IMR-90 (cell line): ENCODE measurements at regions not wholly inside any gene's neighbourhood (a gene's known extent, or its start where the extent isn't known, plus 50 kb on each side); places are given as distances from the start of the nearest gene placed in this dataset.

Experiments
- ATAC-seq: fragments of 200-7000 bp; cut with Tn5 transposase; 2 replicates; pipeline ENCODE4 v1.9.1; 2020; ENCODE audit warnings: low read depth, mild to moderate bottlenecking, moderate library complexity
- BruUV-seq: library from RNA; stranded (reverse); fragments of 400-500 nt; replicated peaks from 2 replicates; lab custom pipeline; 2021; lab: Mats Ljungman, UMichigan
- CTCF ChIA-PET: fragments of 300-600 bp; formaldehyde crosslinking; extraction: SDS; loops from one replicate; lab custom pipeline; 2021; ENCODE audit warnings: antibody characterized with exemption; lab: Yijun Ruan, JAX
- POLR2A ChIA-PET: fragments of 300-600 bp; sonication (Branson Sonifier 250); formaldehyde crosslinking; loops from one replicate; lab custom pipeline; 2022; ENCODE audit warnings: antibody characterized with exemption; ENCODE audit not compliant: unreplicated experiment; lab: Charles Lee
- DNase-seq: peaks from one replicate; pipeline ENCODE4 v3.0.0; 2013
- H2AFZ ChIP-seq: replicated peaks from 2 replicates; pipeline ENCODE3; 2013; ENCODE audit warnings: low read length, mild to moderate bottlenecking; ENCODE audit not compliant: poor library complexity
- H2AK5ac ChIP-seq: 2 replicates; pipeline ENCODE4 v1.6.1; 2013; ENCODE audit warnings: low read depth, low read length, inconsistent platforms
- H2AK9ac ChIP-seq: replicated peaks from 2 replicates; pipeline ENCODE3; 2013; ENCODE audit warnings: mild to moderate bottlenecking, low read depth, low read length, moderate library complexity; ENCODE audit not compliant: poor library complexity
- H2BK120ac ChIP-seq: 2 replicates; pipeline ENCODE4 v1.6.1; 2013; ENCODE audit warnings: low read depth, low read length, inconsistent platforms
- H2BK15ac ChIP-seq: 3 replicates; pipeline ENCODE4 v1.6.1; 2013; ENCODE audit warnings: low read depth, low read length, inconsistent platforms
- H2BK20ac ChIP-seq: 2 replicates; pipeline ENCODE4 v1.6.1; 2013; ENCODE audit warnings: low read depth, mild to moderate bottlenecking, inconsistent platforms, low read length, moderate library complexity
- H2BK5ac ChIP-seq: 2 replicates; pipeline ENCODE4 v1.6.1; 2013; ENCODE audit warnings: mild to moderate bottlenecking, low read depth, low read length, inconsistent platforms; ENCODE audit not compliant: poor library complexity, severe bottlenecking
- H3K14ac ChIP-seq: replicated peaks from 2 replicates; pipeline ENCODE4 v1.6.1; 2013; ENCODE audit warnings: low read depth, low read length, inconsistent platforms
- H3K18ac ChIP-seq: 2 replicates; pipeline ENCODE4 v1.6.1; 2013; ENCODE audit warnings: low read depth, low read length, control low read depth
- H3K23ac ChIP-seq: 2 replicates; pipeline ENCODE4 v1.6.1; 2013; ENCODE audit warnings: low read depth, low read length, inconsistent platforms
- H3K27ac ChIP-seq: 2 replicates; pipeline ENCODE4 v1.5.1; 2013; ENCODE audit warnings: mild to moderate bottlenecking, control low read depth, low read length; ENCODE audit not compliant: insufficient read depth
- H3K27me3 ChIP-seq: 2 replicates; pipeline ENCODE4 v1.6.1; 2013; ENCODE audit warnings: low read length; ENCODE audit not compliant: control insufficient read depth, insufficient read depth
- H3K36me3 ChIP-seq: 2 replicates; pipeline ENCODE4 v1.6.1; 2013; ENCODE audit warnings: low read length, mixed read lengths; ENCODE audit not compliant: control insufficient read depth, insufficient read depth
- H3K4ac ChIP-seq: 2 replicates; pipeline ENCODE4 v1.6.1; 2013; ENCODE audit warnings: low read depth, low read length, inconsistent platforms
- H3K4me1 ChIP-seq: 2 replicates; pipeline ENCODE4 v1.6.1; 2013; ENCODE audit warnings: low read length, mixed read lengths; ENCODE audit not compliant: control insufficient read depth, insufficient read depth
- H3K4me2 ChIP-seq: 2 replicates; pipeline ENCODE4 v1.6.1; 2013; ENCODE audit warnings: low read depth, mild to moderate bottlenecking, control low read depth, low read length, moderate library complexity
- H3K4me3 ChIP-seq: 2 replicates; pipeline ENCODE4 v1.5.1; 2013; ENCODE audit warnings: low read depth, mild to moderate bottlenecking, control low read depth, low read length, moderate library complexity; ENCODE audit not compliant: insufficient read depth
- H3K56ac ChIP-seq: 2 replicates; pipeline ENCODE4 v1.6.1; 2013; ENCODE audit warnings: low read length, inconsistent platforms; ENCODE audit not compliant: insufficient read depth; ENCODE audit errors: extremely low read depth
- H3K79me1 ChIP-seq, 2 experiments: 2 replicates each; pipeline ENCODE4 v1.6.1; 2013; ENCODE audit warnings: low read length in 2 of 2, inconsistent platforms in 1 of 2, low read depth in 1 of 2
- H3K9ac ChIP-seq: 2 replicates; pipeline ENCODE4 v1.6.1; 2013; ENCODE audit warnings: low read depth, low read length, control low read depth
- H3K9me1 ChIP-seq: 2 replicates; pipeline ENCODE4 v1.6.1; 2013; ENCODE audit warnings: low read length, inconsistent platforms; ENCODE audit not compliant: insufficient read depth
- H3K9me3 ChIP-seq: 2 replicates; pipeline ENCODE4 v1.6.1; 2013; ENCODE audit warnings: low read length; ENCODE audit not compliant: control insufficient read depth, insufficient read depth
- H4K20me1 ChIP-seq: 2 replicates; pipeline ENCODE4 v1.6.1; 2013; ENCODE audit warnings: low read length, inconsistent platforms; ENCODE audit not compliant: insufficient read depth
- H4K5ac ChIP-seq: 2 replicates; pipeline ENCODE4 v1.6.1; 2013; ENCODE audit warnings: mild to moderate bottlenecking, low read depth, low read length, control low read depth
- H4K8ac ChIP-seq, 2 experiments: 2 replicates each; pipeline ENCODE4 v1.6.1; 2013; ENCODE audit warnings: low read depth in 2 of 2, low read length in 2 of 2, control low read depth in 1 of 2, inconsistent platforms in 1 of 2
- H4K91ac ChIP-seq: 2 replicates; pipeline ENCODE4 v1.6.1; 2013; ENCODE audit warnings: low read depth, low read length, inconsistent platforms; ENCODE audit not compliant: insufficient read depth
- BHLHE40 ChIP-seq: fragments of 150-350 bp; IDR thresholded peaks from 2 replicates; pipeline ENCODE4 v1.6.1; 2016; ENCODE audit warnings: mild to moderate bottlenecking, low read depth, low read length
- CEBPB ChIP-seq: IDR thresholded peaks from 2 replicates; pipeline ENCODE4 v1.6.1; 2012; ENCODE audit warnings: low read depth, low read length, improper control_type of control experiment
- CHD1 ChIP-seq: IDR thresholded peaks from 2 replicates; pipeline ENCODE4 v1.6.1; 2012; ENCODE audit warnings: low read depth, low read length, improper control_type of control experiment
- FOS ChIP-seq: fragments of 150-350 bp; IDR thresholded peaks from 2 replicates; pipeline ENCODE4 v1.6.1; 2016; ENCODE audit warnings: low read depth, low read length
- MAFK ChIP-seq: IDR thresholded peaks from 2 replicates; pipeline ENCODE4 v1.6.1; 2012; ENCODE audit warnings: low read depth, low read length, improper control_type of control experiment
- MAZ ChIP-seq: IDR thresholded peaks from 2 replicates; pipeline ENCODE4 v1.6.1; 2012; ENCODE audit warnings: low read depth, mild to moderate bottlenecking, low read length, improper control_type of control experiment, moderate library complexity, borderline replicate concordance
- MXI1 ChIP-seq: IDR thresholded peaks from 2 replicates; pipeline ENCODE4 v1.6.1; 2012; ENCODE audit warnings: low read depth, mild to moderate bottlenecking, low read length, moderate library complexity, borderline replicate concordance
- NFE2L2 ChIP-seq: fragments of 150-350 bp; IDR thresholded peaks from 2 replicates; pipeline ENCODE4 v1.6.1; 2016; ENCODE audit warnings: low read depth, mild to moderate bottlenecking, low read length
- POLR2A ChIP-seq: IDR thresholded peaks from 2 replicates; pipeline ENCODE4 v1.6.1; 2012; ENCODE audit warnings: mild to moderate bottlenecking, low read depth, low read length
- RAD21 ChIP-seq: IDR thresholded peaks from 2 replicates; pipeline ENCODE4 v1.6.1; 2012; ENCODE audit warnings: low read length, improper control_type of control experiment
- RCOR1 ChIP-seq: IDR thresholded peaks from 2 replicates; pipeline ENCODE4 v1.6.1; 2012; ENCODE audit warnings: mild to moderate bottlenecking, low read length, improper control_type of control experiment; ENCODE audit not compliant: insufficient replicate concordance
- RFX5 ChIP-seq: IDR thresholded peaks from 2 replicates; pipeline ENCODE4 v1.8.0; 2012; ENCODE audit warnings: low read depth, mild to moderate bottlenecking, low read length, moderate library complexity
- SMC3 ChIP-seq: fragments of 150-350 bp; IDR thresholded peaks from 2 replicates; pipeline ENCODE4 v1.6.1; 2016; ENCODE audit warnings: low read depth, mild to moderate bottlenecking, antibody characterized with exemption, low read length, moderate library complexity
- WGBS, 2 experiments: methylation state at CpG; one replicate each; pipeline versions ENCODE4 v1.1.5 to v1.1.7; 2013; ENCODE audit warnings: missing lambda C conversion rate in 2 of 2; ENCODE audit not compliant: insufficient read length in 1 of 2; ENCODE audit errors: extremely low coverage in 2 of 2; 5-methylcytosine and 5-hydroxymethylcytosine counted together
- dilution Hi-C: fragments of 300-500 bp; cut with HindIII; formaldehyde crosslinking; loops from one replicate; pipeline ENCODE4 v1.14.3; 2018; ENCODE audit warnings: low sequenced_read_pairs; ENCODE audit not compliant: unreplicated experiment
- in situ Hi-C: fragments of 300-500 bp; cut with MboI; formaldehyde crosslinking; loops from 3 replicates; pipeline ENCODE4 v1.14.3; 2019; ENCODE audit warnings: low sequenced_read_pairs, inconsistent platforms, mixed read lengths
- intact Hi-C: fragments of 100-400 bp; cut with micrococcal nuclease; formaldehyde crosslinking; loops from 2 replicates; pipeline ENCODE4 v1.10.0; 2022
- TF ChIP-seq, protein P1 (sequence below): fragments of 150-350 bp; IDR thresholded peaks from 2 replicates; pipeline ENCODE4 v1.6.1; 2016; ENCODE audit warnings: low read depth, mild to moderate bottlenecking, low read length, moderate library complexity, borderline replicate concordance
- TF ChIP-seq, protein P2 (sequence below): fragments of 150-350 bp; IDR thresholded peaks from 2 replicates; pipeline ENCODE4 v1.6.1; 2017; ENCODE audit warnings: mild to moderate bottlenecking, antibody characterized with exemption, low read length, low read depth
- TF ChIP-seq, protein P3 (sequence below): conservative IDR thresholded peaks from 2 replicates; pipeline ENCODE4 v1.5.1; 2012; ENCODE audit warnings: mild to moderate bottlenecking, low read depth, low read length, improper control_type of control experiment

DNA sequence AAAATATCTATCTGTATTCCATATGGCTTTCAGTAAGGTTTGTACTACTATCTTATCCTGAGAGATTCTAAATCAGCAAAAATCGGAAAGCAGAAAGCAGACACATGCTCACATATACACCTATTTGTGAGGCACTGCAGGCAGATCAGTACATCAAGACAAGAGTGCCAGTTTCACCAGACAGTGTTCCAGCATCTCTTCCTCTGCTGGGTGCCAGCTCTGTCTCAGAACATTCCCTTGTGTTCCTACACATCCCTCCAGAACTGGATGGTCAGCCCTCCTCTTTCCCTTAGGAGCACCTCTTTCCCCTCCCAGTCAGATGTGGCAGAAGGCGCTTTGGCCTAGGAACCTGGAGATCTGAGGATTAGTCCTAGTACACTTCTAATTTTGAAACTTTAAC, 121.3 kb upstream of the IL12A start:
- Histone ChIP-seq H2BK120ac (no peak overlapping the region; the same call in 1 of the 2 replicates), H2AFZ (no peak overlapping the region), H3K9me1 (peaks cover 18% of the 10 kb centered on the region), H3K56ac (no peak overlapping the region), H3K27ac (no peak overlapping the region), H3K27me3 (no peaks in the 10 kb centered on the region), H3K4me3 (no peak overlapping the region), H2BK15ac (no peak overlapping the region), H2BK5ac (no peak overlapping the region), H4K20me1 (peaks cover 14% of the 10 kb centered on the region; the same call in 1 of the 2 replicates), H3K4ac (peak overlapping the region; percentile 41; the same call in 1 of the 2 replicates), H2AK5ac (peak overlapping the region; percentile 31; the same call in 1 of the 2 replicates), H3K36me3 (no peaks in the 10 kb centered on the region; the same call in 1 of the 2 replicates), H4K5ac (peak overlapping the region; percentile 7; the same call in 1 of the 2 replicates), H3K9me3 (no peaks in the 10 kb centered on the region), H3K14ac (peak overlapping the region; percentile 7; the same call in 1 of the 2 replicates), H3K9ac (no peak overlapping the region), H2AK9ac (no peak overlapping the region), H3K4me2 (no peak overlapping the region), H4K91ac (no peak overlapping the region), H2BK20ac (no peak overlapping the region), H3K18ac (peak overlapping the region; percentile 3; the same call in 1 of the 2 replicates), H4K8ac (peak overlapping the region in 1 of 2 experiments; percentile 51; a peak in 1 of 4 replicates), H3K79me1 (peaks cover 27 to 50% of the 10 kb centered on the region in 2 experiments), H3K23ac (peak overlapping the region; percentile 42; the same call in 1 of the 2 replicates), H3K4me1 (peaks cover 19% of the 10 kb centered on the region)
- in situ Hi-C loops (no loop called here), intact Hi-C loops (no loop called here), dilution Hi-C loops (no loop called here)
- TF ChIP-seq CHD1 (no peak), MAZ (no peak), CEBPB (no peak), SMC3 (no peak), RAD21 (no peak), POLR2A (no peak), NFE2L2 (no peak), FOS (no peak), BHLHE40 (no peak), MXI1 (no peak), RCOR1 (no peak), RFX5 (no peak), MAFK (no peak)
- TF ChIP-seq, protein P1, sequence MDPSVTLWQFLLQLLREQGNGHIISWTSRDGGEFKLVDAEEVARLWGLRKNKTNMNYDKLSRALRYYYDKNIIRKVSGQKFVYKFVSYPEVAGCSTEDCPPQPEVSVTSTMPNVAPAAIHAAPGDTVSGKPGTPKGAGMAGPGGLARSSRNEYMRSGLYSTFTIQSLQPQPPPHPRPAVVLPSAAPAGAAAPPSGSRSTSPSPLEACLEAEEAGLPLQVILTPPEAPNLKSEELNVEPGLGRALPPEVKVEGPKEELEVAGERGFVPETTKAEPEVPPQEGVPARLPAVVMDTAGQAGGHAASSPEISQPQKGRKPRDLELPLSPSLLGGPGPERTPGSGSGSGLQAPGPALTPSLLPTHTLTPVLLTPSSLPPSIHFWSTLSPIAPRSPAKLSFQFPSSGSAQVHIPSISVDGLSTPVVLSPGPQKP, result no peak
- TF ChIP-seq, protein P2, sequence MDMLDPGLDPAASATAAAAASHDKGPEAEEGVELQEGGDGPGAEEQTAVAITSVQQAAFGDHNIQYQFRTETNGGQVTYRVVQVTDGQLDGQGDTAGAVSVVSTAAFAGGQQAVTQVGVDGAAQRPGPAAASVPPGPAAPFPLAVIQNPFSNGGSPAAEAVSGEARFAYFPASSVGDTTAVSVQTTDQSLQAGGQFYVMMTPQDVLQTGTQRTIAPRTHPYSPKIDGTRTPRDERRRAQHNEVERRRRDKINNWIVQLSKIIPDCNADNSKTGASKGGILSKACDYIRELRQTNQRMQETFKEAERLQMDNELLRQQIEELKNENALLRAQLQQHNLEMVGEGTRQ, result no peak
- TF ChIP-seq, protein P3, sequence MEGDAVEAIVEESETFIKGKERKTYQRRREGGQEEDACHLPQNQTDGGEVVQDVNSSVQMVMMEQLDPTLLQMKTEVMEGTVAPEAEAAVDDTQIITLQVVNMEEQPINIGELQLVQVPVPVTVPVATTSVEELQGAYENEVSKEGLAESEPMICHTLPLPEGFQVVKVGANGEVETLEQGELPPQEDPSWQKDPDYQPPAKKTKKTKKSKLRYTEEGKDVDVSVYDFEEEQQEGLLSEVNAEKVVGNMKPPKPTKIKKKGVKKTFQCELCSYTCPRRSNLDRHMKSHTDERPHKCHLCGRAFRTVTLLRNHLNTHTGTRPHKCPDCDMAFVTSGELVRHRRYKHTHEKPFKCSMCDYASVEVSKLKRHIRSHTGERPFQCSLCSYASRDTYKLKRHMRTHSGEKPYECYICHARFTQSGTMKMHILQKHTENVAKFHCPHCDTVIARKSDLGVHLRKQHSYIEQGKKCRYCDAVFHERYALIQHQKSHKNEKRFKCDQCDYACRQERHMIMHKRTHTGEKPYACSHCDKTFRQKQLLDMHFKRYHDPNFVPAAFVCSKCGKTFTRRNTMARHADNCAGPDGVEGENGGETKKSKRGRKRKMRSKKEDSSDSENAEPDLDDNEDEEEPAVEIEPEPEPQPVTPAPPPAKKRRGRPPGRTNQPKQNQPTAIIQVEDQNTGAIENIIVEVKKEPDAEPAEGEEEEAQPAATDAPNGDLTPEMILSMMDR, result no peak
- DNase-seq, result no peak
- POLR2A ChIA-PET, result no interaction called here
- CTCF ChIA-PET, result interaction anchor here (0.5 kb wide), 1 partner anchor 137 kb away, joined by 3 read pairs; no protein-coding TSS in a partner anchor
- no peak for ATAC-seq
- no TSS peak for BruUV-seq
- no CpG with 5 or more reads among the region's 2 CpGs for WGBS, 2 experiments
